ENCODE measurements at regions not wholly inside any gene's neighbourhood (a gene's known extent, or its start where the extent isn't known, plus 50 kb on each side); places are given as distances from the start of the nearest gene placed in this dataset.

DNA sequence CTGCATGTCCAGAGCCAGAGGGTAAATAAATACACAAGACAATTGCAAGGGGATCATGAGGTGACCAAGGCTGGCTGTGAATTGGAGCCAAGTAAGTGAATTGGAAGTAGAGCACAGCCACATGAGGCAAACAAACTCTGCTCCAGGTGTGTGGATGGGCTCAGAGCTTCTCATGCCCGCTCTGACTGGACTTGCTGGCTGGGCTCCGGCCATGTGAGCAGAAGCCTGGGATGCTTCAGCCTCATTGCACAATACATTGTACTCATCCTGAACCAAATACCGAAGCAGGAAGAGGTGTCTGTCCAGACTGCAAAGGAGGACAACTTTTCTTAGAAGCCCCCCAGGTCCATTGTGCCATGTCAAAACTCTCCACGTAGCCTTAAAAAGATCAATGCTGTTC lies 193.0 kb downstream of the TTC8 start:
- Histone ChIP-seq H3K36me3 (ENCODE audit: control insufficient read depth in 2 of 2, insufficient read depth in 2 of 2, low read length in 1 of 2) (no peaks in the 10 kb centered on the region), H4K20me1 (ENCODE audit: control insufficient read depth, insufficient read depth) (no peaks in the 10 kb centered on the region), H3K79me2 (ENCODE audit: control insufficient read depth, insufficient read depth, low read length) (no peaks in the 10 kb centered on the region), H3K4me1 (ENCODE audit: control insufficient read depth, insufficient read depth, low read length) (no peaks in the 10 kb centered on the region), H2AFZ (ENCODE audit: control insufficient read depth, low read depth, low read length) (no peak overlapping the region), H3K4me2 (ENCODE audit: control insufficient read depth, insufficient read depth) (no peak overlapping the region), H3K9ac (ENCODE audit: control insufficient read depth, insufficient read depth, low read length) (no peak overlapping the region), H3K27me3 (replicated peaks in 1 of 2; ENCODE audit: control insufficient read depth in 2 of 2, insufficient read depth in 2 of 2, low read length in 1 of 2) (peaks cover 0 to 3% of the 10 kb centered on the region in 2 experiments; a peak in 1 of 4 replicates), H3K9me3 (replicated peaks; ENCODE audit: control insufficient read depth, insufficient read depth, low read length) (no peaks in the 10 kb centered on the region; the same call in 2 of the 3 replicates), H3K27ac (ENCODE audit: control insufficient read depth, insufficient read depth) (no peak overlapping the region), H3K4me3 (no peak overlapping the region)
- in situ Hi-C loops (cut with MboI) (no loop called here), intact Hi-C loops (cut with micrococcal nuclease; ENCODE audit: unreplicated experiment) (no loop called here)
- no peak for FAIRE-seq
- no TSS peak for BruUV-seq (replicated peaks)
- ChIA-PET POLR2A (no interaction called here), RAD21 (ENCODE audit: unreplicated experiment) (no interaction called here), CTCF (no interaction called here), SMC1A (ENCODE audit: uncharacterized antibody, unreplicated experiment) (no interaction called here)
- DNase-seq (ENCODE audit: low read depth, low spot score), result no peak
- ATAC-seq, result no peak
- 26% methylated on average over 4 of the region's 4 CpGs for WGBS (ENCODE audit: insufficient coverage, insufficient replicate concordance, low lambda C conversion rate, missing lambda C conversion rate)
- TF ChIP-seq, protein P1, sequence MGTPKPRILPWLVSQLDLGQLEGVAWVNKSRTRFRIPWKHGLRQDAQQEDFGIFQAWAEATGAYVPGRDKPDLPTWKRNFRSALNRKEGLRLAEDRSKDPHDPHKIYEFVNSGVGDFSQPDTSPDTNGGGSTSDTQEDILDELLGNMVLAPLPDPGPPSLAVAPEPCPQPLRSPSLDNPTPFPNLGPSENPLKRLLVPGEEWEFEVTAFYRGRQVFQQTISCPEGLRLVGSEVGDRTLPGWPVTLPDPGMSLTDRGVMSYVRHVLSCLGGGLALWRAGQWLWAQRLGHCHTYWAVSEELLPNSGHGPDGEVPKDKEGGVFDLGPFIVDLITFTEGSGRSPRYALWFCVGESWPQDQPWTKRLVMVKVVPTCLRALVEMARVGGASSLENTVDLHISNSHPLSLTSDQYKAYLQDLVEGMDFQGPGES (IDR thresholded peaks at IDR 0.05), result no peak
- TF ChIP-seq JUNB (IDR thresholded peaks at IDR 0.05) (no peak), CREM (IDR thresholded peaks at IDR 0.05; ENCODE audit: low read depth) (no peak), GATAD2B (conservative IDR thresholded peaks at IDR 0.05; ENCODE audit: low read depth) (no peak), SREBF2 (IDR thresholded peaks at IDR 0.05; ENCODE audit: low read length) (no peak), CHD4 (IDR thresholded peaks at IDR 0.05) (no peak), CEBPB (IDR thresholded peaks at IDR 0.05; ENCODE audit: borderline replicate concordance in 1 of 2, low read depth in 2 of 2, low read length in 2 of 2) (no peak), ZNF274 (IDR thresholded peaks at IDR 0.05; ENCODE audit: insufficient read depth, insufficient read length) (no peak)

DNA sequence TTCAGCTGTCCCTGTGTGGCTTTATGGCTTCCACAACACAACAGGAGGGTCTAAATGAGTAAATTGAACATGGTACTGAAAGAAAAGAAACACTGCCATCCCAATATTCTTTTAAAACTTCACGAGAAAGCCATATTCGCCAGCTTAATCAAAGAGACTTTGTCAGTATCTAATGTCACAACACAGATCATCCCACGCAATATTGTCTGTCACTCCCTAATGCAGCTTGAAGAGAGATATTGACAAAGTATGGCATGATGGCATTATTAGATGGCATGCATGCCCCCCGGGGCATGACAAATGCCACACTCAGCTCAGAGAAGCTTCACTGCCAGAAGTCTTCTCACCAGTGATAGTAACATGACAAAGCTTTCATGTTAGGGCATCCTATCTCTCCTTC lies 197.8 kb downstream of the TTC8 start:
- ATAC-seq (no peak), DNase-seq (ENCODE audit: low read depth, low spot score) (no peak), FAIRE-seq (no peak)
- H3K4me3 ChIP-seq, result no peak overlapping the region
- H3K36me3 ChIP-seq (ENCODE audit: control insufficient read depth in 2 of 2, insufficient read depth in 2 of 2, low read length in 1 of 2), result no peaks in the 10 kb centered on the region
- no peak overlapping the region for H2AFZ ChIP-seq (ENCODE audit: control insufficient read depth, low read depth, low read length)
- H3K4me1 ChIP-seq (ENCODE audit: control insufficient read depth, insufficient read depth, low read length), result no peaks in the 10 kb centered on the region; the same call in 1 of the 2 replicates
- H3K4me2 ChIP-seq (ENCODE audit: control insufficient read depth, insufficient read depth), result no peak overlapping the region
- CTCF ChIA-PET, result no interaction called here
- H3K79me2 ChIP-seq (ENCODE audit: control insufficient read depth, insufficient read depth, low read length), result no peaks in the 10 kb centered on the region
- H3K27me3 ChIP-seq (replicated peaks in 1 of 2; ENCODE audit: control insufficient read depth in 2 of 2, insufficient read depth in 2 of 2, low read length in 1 of 2), result peaks cover 2 to 3% of the 10 kb centered on the region in 2 experiments
- H3K9ac ChIP-seq (ENCODE audit: control insufficient read depth, insufficient read depth, low read length), result no peak overlapping the region
- WGBS (ENCODE audit: insufficient coverage, insufficient replicate concordance, low lambda C conversion rate, missing lambda C conversion rate), result 30% methylated on average over 4 of the region's 4 CpGs
- no peaks in the 10 kb centered on the region for H3K9me3 ChIP-seq (replicated peaks; ENCODE audit: control insufficient read depth, insufficient read depth, low read length)
- no peaks in the 10 kb centered on the region for H4K20me1 ChIP-seq (ENCODE audit: control insufficient read depth, insufficient read depth)
- SMC1A ChIA-PET (ENCODE audit: uncharacterized antibody, unreplicated experiment), result no interaction called here
- POLR2A ChIA-PET, result no interaction called here
- no TSS peak for BruUV-seq (replicated peaks)
- intact Hi-C loops (cut with micrococcal nuclease; ENCODE audit: unreplicated experiment) (no loop called here), in situ Hi-C loops (cut with MboI) (no loop called here)
- TF ChIP-seq, protein P2, sequence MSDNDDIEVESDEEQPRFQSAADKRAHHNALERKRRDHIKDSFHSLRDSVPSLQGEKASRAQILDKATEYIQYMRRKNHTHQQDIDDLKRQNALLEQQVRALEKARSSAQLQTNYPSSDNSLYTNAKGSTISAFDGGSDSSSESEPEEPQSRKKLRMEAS (IDR thresholded peaks at IDR 0.05; ENCODE audit: low read depth, low read length), result no peak
- no peak for TF ChIP-seq ZNF24 (IDR thresholded peaks at IDR 0.05)
- TF ChIP-seq RCOR1 (conservative IDR thresholded peaks at IDR 0.05; ENCODE audit: low read depth, low read length), result no peak
- no peak for TF ChIP-seq CBX3 (IDR thresholded peaks at IDR 0.05; ENCODE audit: borderline replicate concordance, low read depth)
- TF ChIP-seq NBN (IDR thresholded peaks at IDR 0.05), result no peak
- TF ChIP-seq, protein P3, sequence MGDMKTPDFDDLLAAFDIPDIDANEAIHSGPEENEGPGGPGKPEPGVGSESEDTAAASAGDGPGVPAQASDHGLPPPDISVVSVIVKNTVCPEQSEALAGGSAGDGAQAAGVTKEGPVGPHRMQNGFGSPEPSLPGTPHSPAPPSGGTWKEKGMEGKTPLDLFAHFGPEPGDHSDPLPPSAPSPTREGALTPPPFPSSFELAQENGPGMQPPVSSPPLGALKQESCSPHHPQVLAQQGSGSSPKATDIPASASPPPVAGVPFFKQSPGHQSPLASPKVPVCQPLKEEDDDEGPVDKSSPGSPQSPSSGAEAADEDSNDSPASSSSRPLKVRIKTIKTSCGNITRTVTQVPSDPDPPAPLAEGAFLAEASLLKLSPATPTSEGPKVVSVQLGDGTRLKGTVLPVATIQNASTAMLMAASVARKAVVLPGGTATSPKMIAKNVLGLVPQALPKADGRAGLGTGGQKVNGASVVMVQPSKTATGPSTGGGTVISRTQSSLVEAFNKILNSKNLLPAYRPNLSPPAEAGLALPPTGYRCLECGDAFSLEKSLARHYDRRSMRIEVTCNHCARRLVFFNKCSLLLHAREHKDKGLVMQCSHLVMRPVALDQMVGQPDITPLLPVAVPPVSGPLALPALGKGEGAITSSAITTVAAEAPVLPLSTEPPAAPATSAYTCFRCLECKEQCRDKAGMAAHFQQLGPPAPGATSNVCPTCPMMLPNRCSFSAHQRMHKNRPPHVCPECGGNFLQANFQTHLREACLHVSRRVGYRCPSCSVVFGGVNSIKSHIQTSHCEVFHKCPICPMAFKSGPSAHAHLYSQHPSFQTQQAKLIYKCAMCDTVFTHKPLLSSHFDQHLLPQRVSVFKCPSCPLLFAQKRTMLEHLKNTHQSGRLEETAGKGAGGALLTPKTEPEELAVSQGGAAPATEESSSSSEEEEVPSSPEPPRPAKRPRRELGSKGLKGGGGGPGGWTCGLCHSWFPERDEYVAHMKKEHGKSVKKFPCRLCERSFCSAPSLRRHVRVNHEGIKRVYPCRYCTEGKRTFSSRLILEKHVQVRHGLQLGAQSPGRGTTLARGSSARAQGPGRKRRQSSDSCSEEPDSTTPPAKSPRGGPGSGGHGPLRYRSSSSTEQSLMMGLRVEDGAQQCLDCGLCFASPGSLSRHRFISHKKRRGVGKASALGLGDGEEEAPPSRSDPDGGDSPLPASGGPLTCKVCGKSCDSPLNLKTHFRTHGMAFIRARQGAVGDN (IDR thresholded peaks at IDR 0.05), result no peak
- H3K27ac ChIP-seq (ENCODE audit: control insufficient read depth, insufficient read depth), result no peak overlapping the region
- RAD21 ChIA-PET (ENCODE audit: unreplicated experiment), result interaction anchor here (1.0 kb wide), 1 partner anchor 354 kb away, joined by 3 read pairs; no protein-coding TSS in a partner anchor
